HG03159 (cell line): ENCODE measurements at regions not wholly inside any gene's neighbourhood (a gene's known extent, or its start where the extent isn't known, plus 50 kb on each side); places are given as distances from the start of the nearest gene placed in this dataset.

Source experiments
- ATAC-seq: cut with Tn5 transposase; IDR thresholded peaks from one replicate; pipeline ENCODE4 v1.9.1; 2021; ENCODE audit warnings: mild to moderate bottlenecking, moderate library complexity; ENCODE audit not compliant: unreplicated experiment

DNA sequence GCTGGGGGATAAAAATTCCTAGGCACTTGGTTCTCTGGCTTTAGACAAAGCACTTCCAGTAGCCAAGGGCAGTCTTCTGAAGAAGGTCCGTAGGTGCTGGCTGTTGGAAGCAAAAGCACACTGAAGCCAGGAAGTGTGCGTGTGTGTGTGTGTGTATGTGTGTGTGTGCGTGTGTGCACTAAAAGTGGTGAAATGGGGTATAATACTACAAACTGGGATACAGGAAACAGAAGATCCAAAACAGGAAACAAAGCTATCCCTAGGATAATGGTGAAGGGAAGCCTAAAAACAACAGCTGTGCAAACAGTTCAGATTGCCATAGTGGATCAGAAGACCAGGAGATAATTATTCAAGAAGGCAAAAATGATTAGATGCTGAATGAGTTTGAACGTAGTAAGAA, 103.4 kb downstream of the IL20RB start:
- ATAC-seq = no peak

DNA sequence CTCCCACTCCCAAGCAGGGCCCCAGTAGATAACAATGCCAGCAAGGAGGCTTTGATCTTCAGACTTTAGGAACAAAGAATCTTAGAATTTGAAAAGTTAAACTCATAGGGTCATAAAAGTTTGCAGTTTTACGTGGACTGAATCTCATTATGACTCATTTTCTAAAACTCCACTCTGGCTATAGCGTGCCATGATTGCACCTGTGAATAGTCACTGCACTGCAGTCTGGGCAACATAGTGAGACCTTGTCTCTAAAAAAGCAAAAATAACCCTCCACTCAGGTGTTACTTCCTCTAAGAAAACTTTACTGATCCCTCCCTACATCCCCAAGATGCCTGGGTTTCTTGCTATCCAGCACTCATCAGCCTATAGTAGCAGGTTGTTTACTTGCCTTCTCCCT, 104.5 kb downstream of the IL20RB start:
- peak; percentile 79 for ATAC-seq

DNA sequence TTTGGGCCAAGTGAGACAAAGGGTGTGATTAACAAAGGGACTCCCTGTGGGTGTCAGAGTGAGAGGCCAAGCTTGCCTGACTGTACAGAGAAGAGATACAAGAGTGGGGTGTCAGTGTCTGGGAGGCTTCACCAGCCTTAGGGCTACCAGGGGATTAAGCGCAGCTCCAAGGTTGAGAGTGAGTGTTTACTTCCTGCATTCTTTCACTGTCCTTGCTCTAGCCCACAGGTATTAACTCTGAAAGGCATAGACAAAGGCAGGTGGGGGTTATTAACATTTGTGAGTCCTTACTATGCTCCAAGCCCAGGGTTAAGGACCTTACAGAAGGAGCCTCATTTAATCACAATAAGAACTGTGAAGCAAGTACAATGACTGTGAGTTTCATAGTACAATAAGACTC, 107.6 kb downstream of the IL20RB start:
- ATAC-seq = no peak

DNA sequence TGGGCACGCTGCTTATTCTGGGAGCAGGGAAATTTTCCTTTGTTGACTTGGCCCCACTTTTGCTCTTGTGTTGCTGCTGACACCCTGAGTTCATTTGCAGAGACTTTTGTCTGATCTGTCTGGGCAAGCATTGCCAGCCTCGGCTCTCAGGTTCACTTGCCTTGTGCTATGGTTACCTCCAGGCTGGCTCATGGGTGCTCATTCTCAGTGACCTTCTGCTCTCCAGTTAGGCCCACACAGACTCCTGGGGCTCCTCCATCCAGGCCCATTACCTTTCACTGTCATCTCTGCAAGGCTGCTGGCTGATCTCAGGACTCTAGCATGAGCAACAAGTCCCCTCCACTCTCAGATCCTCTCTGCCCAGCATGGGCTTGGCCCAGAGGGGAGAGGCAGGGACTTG, 108.3 kb downstream of the IL20RB start:
- ATAC-seq = no peak

DNA sequence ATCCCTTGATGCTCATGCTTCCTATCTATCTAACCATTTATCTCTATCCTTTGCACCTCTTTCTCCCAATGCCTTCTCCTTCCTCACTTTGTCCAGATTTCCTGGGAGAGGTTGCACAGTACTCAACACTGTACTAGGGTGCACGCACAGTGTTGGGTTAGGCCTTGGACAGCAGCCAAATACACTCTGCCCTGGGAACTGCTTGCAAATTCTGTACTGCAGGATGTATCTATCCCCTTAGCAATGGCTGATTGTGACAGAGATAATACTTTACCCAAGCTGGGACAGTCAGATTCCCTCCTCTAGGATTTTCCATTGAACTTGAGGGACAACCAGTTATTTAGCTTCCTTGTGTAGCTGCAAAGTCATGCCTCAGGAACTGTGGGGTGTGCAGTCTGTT, 113.3 kb downstream of the IL20RB start:
- ATAC-seq = no peak

DNA sequence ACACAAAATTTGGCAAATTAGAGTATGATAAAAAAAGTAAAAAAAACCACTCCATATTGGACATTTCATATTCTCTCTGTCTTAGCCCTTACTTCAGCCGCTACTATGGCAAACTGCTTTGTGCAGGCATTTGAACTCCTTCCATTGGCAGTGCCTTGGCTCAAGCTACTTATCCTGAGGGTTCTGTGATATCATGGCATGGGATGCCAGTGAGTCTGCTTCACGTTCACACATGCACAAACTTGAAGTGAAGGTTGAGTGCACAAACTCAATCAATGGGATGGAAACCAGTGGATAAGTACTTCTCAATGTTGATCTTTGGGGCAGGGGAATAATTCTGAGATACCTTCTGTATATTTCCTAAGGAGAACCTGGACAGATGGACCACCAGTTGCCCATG, 117.2 kb downstream of the IL20RB start:
- ATAC-seq = no peak

DNA sequence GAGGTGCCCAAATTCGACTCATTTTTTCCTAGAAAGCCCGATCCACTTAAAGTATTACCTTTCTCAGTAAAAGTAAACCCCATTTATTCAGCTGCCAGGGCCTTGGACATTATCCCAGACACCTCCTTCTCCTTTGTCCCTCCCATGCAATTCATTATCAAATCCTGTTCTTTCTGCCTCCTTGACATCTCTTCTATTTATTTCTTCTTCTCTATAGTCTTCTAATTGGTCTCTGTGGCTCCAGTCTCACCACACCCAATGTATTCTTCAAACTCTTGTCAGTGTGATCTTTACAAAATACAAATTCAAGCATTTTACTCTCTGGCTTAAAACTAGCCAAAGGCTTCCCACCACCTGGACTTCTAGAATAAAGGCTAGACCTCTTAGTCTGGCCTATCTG, 120.3 kb downstream of the IL20RB start:
- ATAC-seq = no peak

DNA sequence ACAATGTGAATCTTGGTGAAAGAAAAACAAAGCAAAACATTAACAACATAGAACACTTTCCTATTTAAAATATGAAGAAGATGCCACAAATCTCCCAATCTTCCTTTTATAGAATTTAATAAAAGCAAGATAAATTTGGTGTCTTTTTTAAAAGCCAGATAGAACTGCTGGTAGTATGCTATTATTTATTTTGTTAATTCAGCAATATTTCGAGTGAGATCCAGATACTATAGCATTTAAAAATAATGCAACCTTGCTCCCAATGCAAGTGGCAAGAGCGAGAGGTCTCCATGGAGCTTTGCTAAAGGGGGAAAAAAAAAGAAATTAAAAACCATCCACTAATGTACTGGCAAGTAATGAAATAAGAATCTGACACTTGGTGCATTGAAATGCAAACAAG, 121.8 kb downstream of the IL20RB start:
- no peak for ATAC-seq

DNA sequence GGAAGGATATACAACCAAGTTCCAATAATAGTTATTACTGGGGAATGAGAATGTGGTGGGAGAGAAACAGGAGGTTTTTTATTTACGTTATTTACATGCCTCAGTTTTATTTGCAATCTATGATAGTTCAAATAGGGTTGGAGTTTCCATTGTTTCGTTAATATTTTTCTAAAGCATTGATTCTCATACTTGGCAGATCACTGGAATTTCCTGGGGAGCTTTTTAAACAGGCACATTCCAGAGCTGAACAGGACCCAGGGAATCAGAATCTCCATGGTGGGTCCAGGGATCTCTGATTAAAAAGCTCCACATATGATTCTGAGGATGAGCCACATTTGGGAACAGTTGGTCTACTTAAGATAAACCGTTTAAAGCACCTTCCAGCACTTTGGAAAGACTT, 123.9 kb downstream of the IL20RB start:
- ATAC-seq = no peak

DNA sequence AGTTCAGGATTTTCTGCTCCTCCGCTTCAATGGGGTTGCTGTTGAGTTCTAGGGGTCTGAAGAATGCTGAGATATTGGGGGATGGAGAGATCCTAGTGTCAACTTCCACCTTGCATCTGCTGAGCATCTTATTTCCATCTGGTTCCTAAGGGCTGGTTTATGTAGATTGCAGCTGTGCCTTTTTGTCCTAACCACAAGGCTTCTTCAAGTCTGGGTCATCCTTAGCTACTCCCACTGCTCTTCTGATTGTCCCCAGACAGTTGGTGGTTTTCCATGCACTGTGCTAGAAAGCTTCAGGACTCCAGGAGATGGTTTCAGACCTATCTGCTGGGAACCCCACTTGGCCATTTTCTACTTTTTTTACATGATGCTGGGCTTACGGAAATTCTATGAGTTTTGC, 125.0 kb downstream of the IL20RB start:
- ATAC-seq = no peak

DNA sequence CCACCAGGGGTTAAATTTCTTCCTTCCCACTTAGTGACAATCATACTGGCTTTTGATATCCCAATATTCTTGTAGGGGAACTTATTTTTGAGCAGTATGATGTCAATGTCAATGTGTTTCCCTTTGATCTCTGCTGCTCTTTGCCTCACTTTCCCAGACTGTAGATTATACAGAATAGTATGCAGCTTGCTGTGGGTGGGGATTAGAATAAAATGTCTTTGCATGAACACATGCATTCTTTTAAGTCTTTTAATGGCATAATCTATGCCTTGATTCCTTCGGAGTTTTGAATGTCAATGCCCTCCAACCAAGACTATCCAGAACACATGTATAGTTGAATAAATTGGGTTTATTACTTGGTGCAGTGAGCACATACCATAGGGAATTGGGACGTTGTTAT, 125.5 kb downstream of the IL20RB start:
- ATAC-seq = no peak

DNA sequence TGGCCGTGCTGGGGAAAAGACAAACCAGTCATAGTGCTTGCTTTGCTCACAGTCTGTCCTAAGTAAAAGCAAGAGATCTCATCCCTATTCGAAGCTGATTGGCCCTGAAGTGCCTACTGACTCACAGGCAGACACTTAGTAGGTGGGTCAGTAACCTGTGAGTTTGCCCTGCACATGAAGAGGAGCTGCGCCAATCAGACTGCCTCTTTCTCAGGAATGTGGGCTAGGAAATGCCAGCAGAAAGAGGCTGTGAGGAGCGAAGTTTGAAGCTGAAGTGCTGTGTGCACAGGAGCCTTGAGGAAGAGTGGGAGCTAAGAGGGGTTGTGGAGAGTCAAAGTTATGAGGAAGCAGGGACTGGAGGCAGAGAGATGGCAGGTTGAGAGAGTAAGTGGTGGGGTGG, 126.8 kb downstream of the IL20RB start:
- no peak for ATAC-seq

DNA sequence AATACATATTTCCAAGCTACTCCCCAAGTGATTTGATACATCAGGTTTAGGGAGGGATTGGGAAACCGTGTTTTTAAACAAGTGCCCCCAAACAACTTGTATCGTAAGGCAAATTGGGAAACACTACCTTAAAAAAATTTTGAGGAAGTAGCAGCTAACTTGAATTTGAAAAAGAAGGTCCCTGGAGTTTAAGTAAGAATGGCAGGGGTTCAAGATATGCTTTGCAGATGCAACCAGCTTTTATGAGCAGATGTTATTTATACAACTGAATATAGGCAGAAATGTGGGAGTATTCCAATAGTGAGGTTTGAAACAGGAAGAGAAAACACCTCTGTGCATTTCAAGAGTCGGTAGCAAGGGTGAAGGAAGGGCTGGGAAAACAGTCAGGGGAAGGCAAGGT, 139.6 kb downstream of the IL20RB start:
- ATAC-seq = no peak

DNA sequence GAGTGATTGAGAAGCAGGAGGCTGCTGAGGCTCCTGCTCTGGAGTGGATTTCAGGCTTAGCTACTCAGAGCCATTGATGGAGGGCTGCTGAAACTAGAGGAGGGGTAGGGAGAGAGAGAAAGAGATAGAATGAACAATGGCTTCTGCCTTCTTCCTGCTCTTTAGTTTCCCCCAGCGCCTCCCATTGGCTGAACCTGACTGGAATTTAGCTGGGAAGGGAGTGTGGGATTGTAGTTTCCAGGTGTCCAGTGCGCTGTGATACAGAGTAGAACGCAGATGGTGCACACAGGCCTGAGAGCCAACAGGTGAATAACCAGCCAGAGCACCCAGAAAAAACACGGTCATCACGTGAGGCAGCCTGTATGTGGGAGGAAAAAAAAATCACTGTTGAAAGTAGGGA, 140.1 kb downstream of the IL20RB start:
- no peak for ATAC-seq

DNA sequence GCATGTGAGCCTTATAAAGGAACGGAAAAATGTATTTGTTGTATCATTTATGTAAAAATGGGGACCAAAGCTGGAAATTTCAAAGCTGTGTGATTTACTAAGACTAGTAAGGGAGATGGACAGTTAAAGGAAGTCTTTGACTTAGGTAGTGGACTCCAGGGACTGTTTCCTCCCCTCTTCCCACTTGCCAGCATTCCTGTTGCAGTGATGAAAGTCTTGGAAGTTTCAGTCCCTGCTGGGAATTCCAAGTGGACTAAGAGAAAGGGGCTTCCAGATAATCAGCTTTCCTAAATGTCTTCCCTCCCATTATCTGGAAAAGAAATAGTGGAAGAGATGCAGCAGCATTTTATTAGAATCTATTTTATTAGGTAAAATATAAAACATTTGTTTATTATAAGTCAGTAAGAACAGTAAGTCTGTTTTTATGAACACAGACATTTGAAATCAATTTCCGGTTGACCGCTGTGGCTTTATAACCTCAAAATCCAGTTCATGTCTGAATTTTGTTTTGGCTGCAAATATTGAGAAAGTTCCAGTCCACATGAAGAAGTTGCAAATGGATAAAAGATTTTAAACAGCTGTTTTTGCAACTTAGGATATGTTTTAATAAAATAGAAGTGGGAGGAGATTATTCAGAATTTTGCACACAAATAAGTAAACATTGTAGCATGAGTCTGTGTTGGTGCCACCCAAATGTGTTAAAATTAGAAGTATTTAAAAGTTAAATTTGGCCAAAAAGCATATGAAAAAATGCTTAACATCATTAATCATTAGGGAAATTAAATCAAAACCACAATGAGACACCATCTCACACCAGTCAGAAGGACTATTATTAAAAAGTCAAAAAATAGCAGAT, 141.8 kb downstream of the IL20RB start:
- ATAC-seq = no peak

DNA sequence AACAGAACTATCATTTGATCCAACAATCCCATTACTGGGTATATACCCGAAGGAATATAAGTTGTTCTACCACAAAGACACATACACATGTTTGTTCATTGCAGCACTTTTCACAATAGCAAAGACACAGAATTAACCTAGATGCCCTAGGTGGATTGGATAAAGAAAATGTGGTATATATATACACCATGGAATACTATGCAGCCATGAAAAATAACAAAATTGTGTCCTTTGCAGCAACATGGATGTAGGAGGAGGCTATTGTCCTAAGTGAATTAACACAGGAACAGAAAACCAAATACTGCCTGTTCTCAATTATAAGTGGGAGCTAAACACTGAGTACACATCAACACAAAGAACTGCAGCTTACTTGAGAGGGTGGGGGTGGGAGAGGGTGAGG, 142.5 kb downstream of the IL20RB start:
- ATAC-seq = no peak

DNA sequence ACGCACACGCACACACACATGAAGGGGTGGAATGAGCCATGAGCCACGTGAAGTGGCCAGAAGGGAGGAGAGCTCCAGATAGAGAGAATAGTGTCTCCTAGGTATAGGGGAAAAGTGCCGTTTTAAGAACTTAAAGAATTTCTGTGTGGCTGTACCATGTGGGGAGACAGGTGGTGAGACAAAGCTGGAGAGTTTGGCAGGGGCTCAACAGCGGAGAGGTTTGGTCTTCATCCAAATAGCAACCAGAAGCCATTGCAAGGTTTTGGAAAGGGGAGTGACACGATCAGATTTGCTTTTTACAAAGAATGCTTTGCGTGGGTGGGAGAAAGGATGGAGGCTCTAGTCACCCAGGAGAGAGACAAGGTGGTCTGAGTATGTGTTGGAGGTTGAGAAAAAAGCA, 146.0 kb downstream of the IL20RB start:
- no peak for ATAC-seq

DNA sequence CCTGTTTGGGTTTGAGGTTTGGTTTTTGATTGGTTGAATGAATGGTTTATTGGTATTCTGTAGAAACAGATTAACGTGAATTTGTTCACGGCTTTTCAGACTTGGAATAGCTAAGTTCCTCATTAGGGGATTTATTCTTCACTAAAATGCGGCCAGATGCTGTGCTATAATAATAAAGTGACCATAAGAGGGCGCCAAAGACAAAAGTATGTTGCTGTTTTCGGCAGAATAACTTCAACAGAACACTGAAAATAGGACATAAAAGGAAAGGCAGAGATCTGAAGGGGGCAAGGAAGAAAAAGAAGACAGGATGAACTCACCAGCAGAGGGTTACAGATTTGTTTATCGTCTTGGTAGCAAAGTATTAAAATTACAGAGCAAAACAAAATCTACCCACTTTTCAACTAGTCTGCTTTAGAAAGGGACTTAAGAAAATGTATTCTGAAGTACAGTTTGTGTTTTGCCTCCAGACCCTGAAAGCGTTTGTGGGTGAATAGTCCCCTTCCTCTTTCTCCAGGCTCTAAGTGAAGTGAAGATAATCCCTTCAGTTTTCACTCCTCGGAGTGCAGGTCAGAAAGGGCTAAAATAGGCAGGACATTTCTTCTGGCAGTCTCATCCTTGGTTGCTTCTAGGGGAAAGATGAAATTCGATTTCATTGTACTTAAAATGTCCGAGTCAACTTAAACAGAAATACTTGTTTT, 147.6 kb downstream of the IL20RB start:
- peak; percentile 68 for ATAC-seq

DNA sequence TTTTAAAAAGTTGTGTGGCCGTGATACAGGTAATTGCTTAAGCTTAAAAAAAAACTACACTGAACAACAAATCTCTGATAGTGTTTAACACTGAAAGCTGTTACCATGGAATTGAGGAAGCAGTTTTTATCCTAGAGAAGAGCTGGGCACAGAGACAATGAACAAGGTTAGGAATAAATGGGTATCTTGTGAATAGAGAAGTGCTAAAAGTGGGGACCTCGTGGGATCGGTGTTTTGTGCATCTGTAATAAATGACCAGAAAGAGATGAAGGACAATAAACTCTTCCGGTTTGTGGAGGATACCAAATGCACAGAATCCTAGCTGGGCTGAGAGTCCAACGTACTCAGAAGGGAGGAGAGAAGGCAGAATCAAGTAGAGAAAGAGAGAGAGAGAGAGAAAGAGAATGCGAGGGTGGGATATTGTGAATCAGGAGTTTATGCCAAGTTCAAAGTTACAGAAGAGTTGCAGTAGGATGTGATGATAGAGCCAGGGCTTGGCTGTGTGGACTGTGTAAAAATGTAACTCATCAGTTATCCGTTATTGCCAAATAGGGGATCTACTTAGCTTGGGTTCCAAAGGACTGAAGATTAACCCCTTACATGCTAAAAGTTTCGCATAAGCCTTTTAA, 148.9 kb downstream of the IL20RB start:
- no peak for ATAC-seq

DNA sequence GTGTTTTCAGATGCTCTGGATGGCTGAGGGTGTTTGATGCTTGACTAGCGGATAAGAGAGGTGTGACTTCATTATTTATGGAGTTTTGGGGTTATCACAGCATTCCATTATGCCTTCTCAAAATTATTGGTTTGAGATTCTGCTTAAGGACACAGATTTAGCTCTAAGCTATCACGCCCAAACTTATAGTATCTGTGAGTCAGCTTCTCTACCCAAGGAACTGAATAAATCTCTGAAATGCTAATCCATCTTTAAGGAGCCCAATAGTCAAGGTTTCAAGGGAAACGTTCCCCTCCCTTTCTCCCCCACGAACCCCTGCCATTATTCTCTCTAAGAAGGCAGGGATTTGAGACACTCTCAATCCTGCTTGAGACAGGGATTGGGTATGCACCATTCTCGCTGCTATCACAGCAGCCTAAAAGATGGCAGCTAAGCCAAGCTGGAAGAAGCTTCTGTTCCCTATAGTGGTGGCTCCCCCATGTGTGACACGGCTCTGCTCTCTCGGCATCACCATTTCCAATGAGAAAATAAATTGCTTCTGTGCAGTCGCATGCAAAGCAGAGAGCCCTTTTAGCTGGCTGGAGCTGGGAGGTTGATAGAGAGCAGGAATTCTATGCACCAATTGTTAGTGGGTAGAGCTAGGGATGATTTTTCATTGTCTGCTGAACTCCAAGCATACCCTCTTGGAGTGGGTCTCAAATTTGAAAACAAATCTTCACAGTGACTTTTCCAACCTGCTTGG, 151.1 kb downstream of the IL20RB start:
- ATAC-seq = no peak

DNA sequence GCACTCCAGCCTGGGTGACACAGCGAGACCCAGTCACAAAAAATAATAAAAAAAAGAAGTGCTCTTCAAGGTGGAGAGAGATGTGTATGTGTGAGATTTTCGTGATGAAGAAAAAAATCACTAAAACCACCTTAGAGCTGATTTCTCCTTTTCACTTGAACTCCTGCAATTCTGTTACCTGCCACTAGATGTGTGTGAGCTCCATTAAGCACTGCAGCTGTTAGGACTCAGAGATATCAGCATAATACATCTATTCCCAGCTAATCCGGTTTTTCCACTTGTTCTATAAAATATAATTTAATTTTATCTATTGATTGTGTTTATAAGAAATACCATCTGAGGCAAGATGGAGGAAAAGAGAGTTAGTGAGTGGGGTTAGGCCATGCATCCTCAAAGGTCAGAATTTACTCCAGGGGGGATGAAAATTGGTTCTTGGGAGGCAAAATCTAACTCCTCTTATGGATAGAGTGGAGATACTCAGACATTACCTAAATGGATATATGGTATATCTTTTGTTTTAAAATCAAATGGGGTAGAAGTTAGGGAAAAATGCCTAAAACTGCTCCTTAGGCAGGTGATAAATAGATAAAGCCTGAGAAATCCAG, 152.7 kb downstream of the IL20RB start:
- ATAC-seq = peak; percentile 88
